ENCODE measurements at regions not wholly inside any gene's neighbourhood (a gene's known extent, or its start where the extent isn't known, plus 50 kb on each side); places are given as distances from the start of the nearest gene placed in this dataset.
"Not testable (repeated sequence)": the region's sequence is repeated elsewhere in the genome, so short reads cannot be mapped to it uniquely, and the experiment has no call there.

DNA sequence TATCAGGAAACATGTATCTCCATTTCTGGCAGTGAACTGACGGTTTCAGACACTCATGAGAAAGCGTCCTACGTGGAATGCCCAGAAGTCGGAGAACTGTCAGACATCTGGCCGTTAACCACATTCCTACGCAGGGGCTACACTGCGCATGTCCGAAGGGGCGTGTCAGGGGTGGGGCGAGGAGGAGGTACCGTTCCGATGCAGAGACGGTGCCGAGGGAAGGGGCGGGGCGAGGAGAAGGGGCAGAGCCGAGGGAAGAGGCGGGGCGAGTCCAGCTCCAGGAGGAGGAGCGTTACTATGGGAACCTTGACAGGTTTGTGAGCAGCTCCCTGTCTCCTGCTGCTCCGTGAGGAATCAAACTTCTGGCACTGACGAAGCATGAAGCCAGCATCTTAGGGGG lies 366.9 kb upstream of the NUPR2 start:
- no peak for TF ChIP-seq POLR2A (IDR thresholded peaks at IDR 0.05)
- no peak for TF ChIP-seq EP300 (IDR thresholded peaks at IDR 0.05)
- TF ChIP-seq, protein P1, sequence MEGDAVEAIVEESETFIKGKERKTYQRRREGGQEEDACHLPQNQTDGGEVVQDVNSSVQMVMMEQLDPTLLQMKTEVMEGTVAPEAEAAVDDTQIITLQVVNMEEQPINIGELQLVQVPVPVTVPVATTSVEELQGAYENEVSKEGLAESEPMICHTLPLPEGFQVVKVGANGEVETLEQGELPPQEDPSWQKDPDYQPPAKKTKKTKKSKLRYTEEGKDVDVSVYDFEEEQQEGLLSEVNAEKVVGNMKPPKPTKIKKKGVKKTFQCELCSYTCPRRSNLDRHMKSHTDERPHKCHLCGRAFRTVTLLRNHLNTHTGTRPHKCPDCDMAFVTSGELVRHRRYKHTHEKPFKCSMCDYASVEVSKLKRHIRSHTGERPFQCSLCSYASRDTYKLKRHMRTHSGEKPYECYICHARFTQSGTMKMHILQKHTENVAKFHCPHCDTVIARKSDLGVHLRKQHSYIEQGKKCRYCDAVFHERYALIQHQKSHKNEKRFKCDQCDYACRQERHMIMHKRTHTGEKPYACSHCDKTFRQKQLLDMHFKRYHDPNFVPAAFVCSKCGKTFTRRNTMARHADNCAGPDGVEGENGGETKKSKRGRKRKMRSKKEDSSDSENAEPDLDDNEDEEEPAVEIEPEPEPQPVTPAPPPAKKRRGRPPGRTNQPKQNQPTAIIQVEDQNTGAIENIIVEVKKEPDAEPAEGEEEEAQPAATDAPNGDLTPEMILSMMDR (IDR thresholded peaks at IDR 0.05): no peak
- Histone ChIP-seq H3K9me3 (peaks cover 0 to 87% (median 0%) of the 10 kb centered on the region in 4 donors), H3K27ac (no peak overlapping the region), H3K36me3 (no peaks in the 10 kb centered on the region), H3K27me3 (no peaks in the 10 kb centered on the region), H3K4me1 (no peaks in the 10 kb centered on the region), H3K4me3 (no peak overlapping the region)
- WGBS, 2 donors: 64 to 70% methylated on average over 22 of the region's 22 CpGs
- DNase-seq (ENCODE audit: low spot score in 2 of 2): no peak

DNA sequence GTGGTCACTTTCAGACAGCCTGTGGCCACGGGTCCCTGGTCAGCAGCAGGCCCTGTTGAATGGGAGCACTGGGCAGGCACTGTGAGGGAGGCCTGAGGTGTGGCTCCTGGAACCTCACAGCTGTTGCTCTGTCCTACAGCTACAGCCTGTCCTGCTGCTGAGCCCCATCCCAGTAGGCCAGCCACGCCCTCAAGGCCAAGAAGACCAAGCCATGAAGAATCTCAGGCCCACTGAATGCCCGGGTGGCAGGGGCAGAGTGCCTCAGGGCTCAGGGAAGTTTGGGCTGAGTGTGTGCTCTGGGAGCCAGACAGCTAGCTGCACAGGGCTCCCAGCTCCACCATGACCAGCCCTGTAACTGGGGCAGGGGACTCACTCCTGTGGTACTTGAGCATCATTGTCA lies 363.5 kb upstream of the NUPR2 start:
- WGBS, 2 donors: 29 to 44% methylated on average over 2 to 3 of the region's 3 CpGs
- H3K9me3 ChIP-seq: peaks cover 0 to 97% (median 0%) of the 10 kb centered on the region in 4 donors
- no peak for TF ChIP-seq POLR2A (IDR thresholded peaks at IDR 0.05)
- TF ChIP-seq, protein P1 (IDR thresholded peaks at IDR 0.05): no peak
- TF ChIP-seq EP300 (IDR thresholded peaks at IDR 0.05): no peak

DNA sequence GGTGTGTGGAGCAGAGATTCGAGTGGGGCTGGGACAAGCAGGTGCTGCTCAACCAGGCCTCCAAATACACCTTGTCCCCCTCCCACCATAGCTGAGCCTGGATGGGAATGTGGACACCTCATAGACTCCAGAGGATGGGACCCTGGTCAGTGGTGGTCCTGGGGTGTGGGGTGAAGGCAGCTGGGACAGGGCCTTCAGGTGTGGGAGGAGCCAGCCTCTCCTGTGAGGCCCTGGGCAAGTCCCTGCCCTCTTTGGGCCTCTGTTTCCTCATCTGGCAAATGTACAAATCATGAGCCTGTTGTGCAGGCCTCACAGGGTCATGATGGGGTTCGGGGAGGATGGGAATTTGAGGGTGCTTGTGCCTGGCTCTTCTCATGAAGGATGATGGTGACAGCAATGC lies 362.9 kb upstream of the NUPR2 start:
- Histone ChIP-seq H3K36me3 (no peaks in the 10 kb centered on the region), H3K27ac (no peak overlapping the region), H3K4me1 (no peaks in the 10 kb centered on the region), H3K27me3 (no peaks in the 10 kb centered on the region), H3K9me3 (peaks cover 0 to 97% (median under 1%) of the 10 kb centered on the region in 4 donors), H3K4me3 (no peak overlapping the region)
- WGBS, 2 donors: 60 to 63% methylated on average over 1 to 2 of the region's 2 CpGs
- TF ChIP-seq POLR2A (IDR thresholded peaks at IDR 0.05) (no peak), EP300 (IDR thresholded peaks at IDR 0.05) (no peak)
- TF ChIP-seq, protein P1 (IDR thresholded peaks at IDR 0.05): no peak
- no peak for DNase-seq (ENCODE audit: low spot score in 2 of 2)

More for the DNA sequence above, 363.5 kb upstream of the NUPR2 start:
- Histone ChIP-seq H3K4me1 (no peaks in the 10 kb centered on the region), H3K27me3 (no peaks in the 10 kb centered on the region), H3K4me3 (no peak overlapping the region), H3K27ac (no peak overlapping the region), H3K36me3 (no peaks in the 10 kb centered on the region)
- DNase-seq (ENCODE audit: low spot score in 2 of 2): no peak

DNA sequence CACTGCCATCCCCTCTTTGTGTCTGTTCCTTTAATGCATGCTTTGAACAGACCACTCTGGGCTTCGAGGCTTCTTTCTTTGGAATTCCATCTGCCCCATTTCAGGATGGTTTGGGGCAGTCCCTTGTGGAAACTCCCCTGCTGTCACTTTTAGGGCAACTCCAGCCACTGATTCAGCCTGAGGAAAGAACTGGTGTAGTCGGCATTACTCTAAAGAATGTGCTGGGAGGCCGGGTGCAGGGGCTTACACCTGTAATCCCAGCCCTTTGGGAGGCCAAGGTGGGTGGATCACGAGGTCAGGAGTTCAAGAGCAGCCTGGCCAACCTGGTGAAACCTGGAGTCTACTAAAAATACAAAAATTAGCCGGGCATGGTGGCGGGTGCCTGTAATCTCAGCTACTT lies 358.1 kb upstream of the NUPR2 start:
- Histone ChIP-seq H3K27ac (no peak overlapping the region), H3K4me1 (no peaks in the 10 kb centered on the region), H3K36me3 (no peaks in the 10 kb centered on the region), H3K4me3 (no peak overlapping the region), H3K9me3 (peaks cover 0 to 98% (median 5%) of the 10 kb centered on the region in 4 donors), H3K27me3 (no peaks in the 10 kb centered on the region)
- 48 to 53% methylated on average over 6 of the region's 6 CpGs for WGBS, 2 donors
- no peak for DNase-seq (ENCODE audit: low spot score in 2 of 2)
- TF ChIP-seq POLR2A (IDR thresholded peaks at IDR 0.05): no peak
- no peak for TF ChIP-seq EP300 (IDR thresholded peaks at IDR 0.05)
- TF ChIP-seq, protein P1 (IDR thresholded peaks at IDR 0.05): no peak

DNA sequence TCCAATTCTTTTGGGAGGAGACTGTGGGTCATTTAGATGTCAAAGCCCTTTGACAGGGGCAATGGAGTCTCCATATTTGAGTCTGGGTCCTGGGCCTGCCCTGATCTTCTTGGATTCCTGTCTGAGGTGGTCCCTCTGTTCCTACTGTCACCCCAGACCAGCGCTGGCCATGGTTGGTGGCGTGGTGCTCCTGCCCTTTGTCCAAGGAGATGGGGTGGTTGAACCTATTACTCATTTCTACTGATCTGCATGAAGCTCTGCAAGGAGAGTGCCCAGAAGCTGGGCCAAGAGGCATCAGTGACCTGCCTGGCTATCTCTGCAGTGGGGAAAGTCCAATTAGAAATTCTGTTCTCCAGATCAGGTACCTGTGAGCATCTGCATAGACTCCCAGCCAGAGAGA lies 355.6 kb upstream of the NUPR2 start:
- 43 to 71% methylated on average over 2 of the region's 2 CpGs for WGBS, 2 donors
- no peak for DNase-seq (ENCODE audit: low spot score in 2 of 2)
- H3K27ac ChIP-seq: no peak overlapping the region

DNA sequence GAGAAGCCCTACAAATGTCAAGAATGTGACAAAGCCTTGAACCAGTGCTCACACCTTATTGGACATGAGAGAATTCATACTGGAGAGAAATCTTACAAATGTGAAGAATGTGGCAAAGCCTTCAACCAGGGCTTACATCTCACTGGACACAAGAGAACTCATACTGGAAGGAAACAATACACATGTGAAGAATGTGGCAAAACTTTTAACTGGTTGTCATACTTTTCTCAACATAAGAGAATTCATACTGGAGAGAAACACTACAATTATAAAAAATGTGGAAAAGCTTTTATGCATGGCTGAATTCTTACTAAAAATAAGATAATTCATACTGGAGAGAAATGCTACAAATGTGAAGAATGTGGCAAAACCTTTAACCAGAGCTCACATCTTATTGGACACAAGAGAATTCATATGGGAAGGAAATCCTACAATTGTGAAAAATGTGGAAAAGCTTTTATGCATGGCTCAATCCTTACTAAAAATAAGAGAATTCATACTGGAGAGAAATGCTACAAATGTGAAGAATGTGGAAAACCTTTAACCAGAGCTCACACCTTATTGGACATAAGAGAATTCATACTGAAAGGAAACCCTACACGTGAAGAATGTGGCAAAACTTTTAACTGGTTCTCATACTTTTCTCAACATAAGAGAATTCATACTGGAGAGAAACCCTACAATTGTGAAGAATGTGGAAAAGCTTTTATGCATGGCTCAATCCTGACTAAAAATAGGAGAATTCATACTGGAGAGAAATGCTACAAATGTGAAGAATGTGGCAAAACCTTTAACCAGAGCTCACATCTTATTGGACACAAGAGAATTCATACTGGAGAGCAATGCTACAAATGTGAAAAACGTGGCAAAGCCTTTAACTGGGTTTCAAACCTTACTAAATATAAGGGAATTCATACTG lies 350.6 kb upstream of the NUPR2 start:
- not testable (repeated sequence) for DNase-seq (ENCODE audit: low spot score in 2 of 2); H3K4me3 ChIP-seq; H3K27me3 ChIP-seq; H3K36me3 ChIP-seq; H3K4me1 ChIP-seq; H3K27ac ChIP-seq
- 15 to 26% methylated on average over 2 of the region's 2 CpGs for WGBS, 2 donors
- H3K9me3 ChIP-seq: peaks cover 5 to 97% (median 48%) of the 10 kb centered on the region in 4 donors

More for the DNA sequence above, 355.6 kb upstream of the NUPR2 start:
- Histone ChIP-seq H3K9me3 (peaks cover under 1 to 98% (median 25%) of the 10 kb centered on the region in 4 donors), H3K4me3 (no peak overlapping the region), H3K36me3 (no peaks in the 10 kb centered on the region), H3K27me3 (no peaks in the 10 kb centered on the region), H3K4me1 (no peaks in the 10 kb centered on the region)
- TF ChIP-seq POLR2A (IDR thresholded peaks at IDR 0.05) (no peak), EP300 (IDR thresholded peaks at IDR 0.05) (no peak)
- TF ChIP-seq, protein P1 (IDR thresholded peaks at IDR 0.05): no peak

Measured in tibial nerve (tissue), 4 donors.